ENCODE measurements at regions not wholly inside any gene's neighbourhood (a gene's known extent, or its start where the extent isn't known, plus 50 kb on each side); places are given as distances from the start of the nearest gene placed in this dataset.

GRCh38 chr9:115494393-115494792 is 376.4 kb upstream of the TNC start:
- Histone ChIP-seq H3K9me3 (no peaks in the 10 kb centered on the region), H3K36me3 (no peaks in the 10 kb centered on the region), H3K27ac (no peak overlapping the region), H3K4me1 (no peaks in the 10 kb centered on the region), H3K4me3 (no peak overlapping the region), H3K27me3 (peaks cover 0 to 3% (median 0%) of the 10 kb centered on the region in 7 donors)
- ATAC-seq (no peak), DNase-seq (no peak)
- no peak for TF ChIP-seq CTCF (IDR thresholded peaks at IDR 0.05)
- 0 to 35% methylated on average over 1 of the region's 1 CpG for WGBS, 2 donors
- intact Hi-C loops (cut with DNase I) = no loop called here

GRCh38 chr9:115495052-115495635 is 377.2 kb upstream of the TNC start:
- Histone ChIP-seq H3K36me3 (no peaks in the 10 kb centered on the region), H3K27ac (no peak overlapping the region), H3K4me1 (no peaks in the 10 kb centered on the region), H3K9me3 (no peaks in the 10 kb centered on the region), H3K27me3 (peaks cover 0 to 6% (median 0%) of the 10 kb centered on the region in 7 donors), H3K4me3 (no peak overlapping the region)
- intact Hi-C loops (cut with DNase I) = no loop called here
- 19 to 24% methylated on average over 6 of the region's 6 CpGs for WGBS, 2 donors
- DNase-seq (no peak), ATAC-seq (no peak)
- no peak for TF ChIP-seq CTCF (IDR thresholded peaks at IDR 0.05)

GRCh38 chr9:115495836-115496235 is 377.9 kb upstream of the TNC start:
- peaks cover 0 to 6% (median 0%) of the 10 kb centered on the region in 7 donors for H3K27me3 ChIP-seq
- no peak overlapping the region for H3K4me3 ChIP-seq
- no peaks in the 10 kb centered on the region for H3K9me3 ChIP-seq
- intact Hi-C loops (cut with DNase I) = no loop called here
- no peak overlapping the region for H3K27ac ChIP-seq
- H3K36me3 ChIP-seq = no peaks in the 10 kb centered on the region
- TF ChIP-seq CTCF (IDR thresholded peaks at IDR 0.05) = no peak
- H3K4me1 ChIP-seq = no peaks in the 10 kb centered on the region
- no peak for DNase-seq
- no peak for ATAC-seq

GRCh38 chr9:115498303-115498702 is 380.3 kb upstream of the TNC start:
- ATAC-seq (no peak), DNase-seq (no peak)
- Histone ChIP-seq H3K4me1 (no peaks in the 10 kb centered on the region), H3K36me3 (no peaks in the 10 kb centered on the region), H3K27me3 (peaks cover 0 to 6% (median 0%) of the 10 kb centered on the region in 7 donors), H3K27ac (no peak overlapping the region), H3K4me3 (no peak overlapping the region), H3K9me3 (no peaks in the 10 kb centered on the region)
- WGBS, 2 donors = 70 to 83% methylated on average over 4 of the region's 4 CpGs
- intact Hi-C loops (cut with DNase I) = no loop called here
- TF ChIP-seq CTCF (IDR thresholded peaks at IDR 0.05) = no peak
